HK-2 (cell line): ENCODE measurements at regions not wholly inside any gene's neighbourhood (a gene's known extent, or its start where the extent isn't known, plus 50 kb on each side); places are given as distances from the start of the nearest gene placed in this dataset.

ENCODE experiments used
- DNase-seq: peaks from one replicate; pipeline ENCODE4 v3.0.0-alpha.2; 2018; ENCODE audit not compliant: unreplicated experiment

DNA sequence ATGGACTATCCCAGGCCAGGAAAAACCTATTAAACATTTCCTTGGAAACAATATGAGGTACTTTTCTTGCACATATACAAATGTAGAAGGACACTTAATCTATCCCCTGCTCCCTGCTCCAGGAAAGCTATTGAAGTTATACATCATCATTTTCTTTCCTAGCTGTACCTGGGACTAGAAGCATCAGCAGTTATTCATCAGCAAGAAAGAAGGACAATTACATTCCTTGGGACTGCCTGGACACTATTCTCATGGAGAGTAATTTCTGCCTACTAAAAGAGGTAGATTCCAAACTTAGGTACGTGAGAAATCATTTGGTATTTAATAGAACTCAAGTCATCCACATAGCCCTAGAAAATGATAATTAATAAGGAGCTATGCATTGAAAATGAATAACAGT lies 51.0 kb upstream of the PICALM start:
- no peak for DNase-seq

DNA sequence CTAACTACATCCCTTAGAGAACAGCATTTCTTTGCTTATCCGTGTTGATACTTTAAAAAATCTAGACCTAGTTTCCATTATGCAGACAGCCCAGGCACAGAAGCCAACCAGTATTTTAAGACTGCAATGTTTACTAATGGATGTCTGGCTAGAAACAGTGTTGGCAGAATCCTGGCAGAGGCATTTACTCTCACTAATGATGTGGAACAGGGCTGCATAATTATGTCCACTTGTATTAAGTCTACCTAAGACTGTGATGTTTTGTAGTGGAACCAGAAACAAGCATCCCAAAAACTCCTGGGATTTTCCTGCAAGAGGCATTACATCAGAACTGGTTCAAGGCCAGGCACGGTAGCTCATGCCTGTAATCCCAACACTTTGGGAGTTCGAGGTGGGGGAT lies 50.2 kb upstream of the PICALM start:
- DNase-seq: no peak
